Natural killer cell treated with Interleukin-12 subunit alpha and Interleukin-12 subunit beta and Interleukin-15 and Interleukin-18, amount 100 ng/mL, for 72 hours (primary cell): ENCODE measurements at regions not wholly inside any gene's neighbourhood (a gene's known extent, or its start where the extent isn't known, plus 50 kb on each side); places are given as distances from the start of the nearest gene placed in this dataset.
"Not testable (repeated sequence)": the region's sequence is repeated elsewhere in the genome, so short reads cannot be mapped to it uniquely, and the experiment has no call there.

Source experiments
- ATAC-seq, 2 donors: fragments of 150-1000 bp; cut with Tn5 transposase in 1 of 2; sonication (Bioruptor Pico), chemical (Tn5 transposase) in 1 of 2; 2 replicates each; pipeline ENCODE4 v1.10.0; 2021
- DNase-seq: peaks from one replicate; pipeline ENCODE4 v3.0.0; 2022; ENCODE audit warnings: low spot score
- H3K27ac Mint-ChIP-seq, 2 donors: 1 replicate in 1 of 2; 2 replicates in 1 of 2; pipeline ENCODE4 v1.8.0; 2022; ENCODE audit warnings: mixed read lengths in 2 of 2, mild to moderate bottlenecking in 1 of 2, moderate library complexity in 1 of 2
- H3K27me3 Mint-ChIP-seq, 2 donors: 1 replicate in 1 of 2; 2 replicates in 1 of 2; pipeline ENCODE4 v1.8.0; 2022; ENCODE audit warnings: mixed read lengths in 2 of 2
- H3K36me3 Mint-ChIP-seq: one replicate; pipeline ENCODE4 v1.8.0; 2022; ENCODE audit warnings: mixed read lengths
- H3K4me1 Mint-ChIP-seq, 2 donors: 1 replicate in 1 of 2; 2 replicates in 1 of 2; pipeline ENCODE4 v1.8.0; 2022; ENCODE audit warnings: low read depth in 2 of 2, mixed read lengths in 2 of 2, mild to moderate bottlenecking in 1 of 2
- H3K4me3 Mint-ChIP-seq: one replicate; pipeline ENCODE4 v1.8.0; 2022; ENCODE audit warnings: mixed read lengths
- H3K9me3 Mint-ChIP-seq: 2 replicates; pipeline ENCODE4 v1.8.0; 2022; ENCODE audit warnings: mixed read lengths

- Mint-ChIP-seq H3K36me3 (no peaks in the 10 kb centered on the region), H3K4me3 (no peak overlapping the region), H3K4me1 (no peaks in the 10 kb centered on the region), H3K27me3 (no peaks in the 10 kb centered on the region), H3K27ac (no peak overlapping the region), H3K9me3 (no peaks in the 10 kb centered on the region)
- no peak for DNase-seq
- no peak for ATAC-seq
Measured at GRCh38 chr6:115873901-115874300, 186.8 kb downstream of the FRK start.

- DNase-seq: no peak
- Mint-ChIP-seq H3K27me3 (no peaks in the 10 kb centered on the region), H3K9me3 (peaks cover 13% of the 10 kb centered on the region), H3K27ac (no peak overlapping the region), H3K4me1 (no peaks in the 10 kb centered on the region), H3K36me3 (no peaks in the 10 kb centered on the region), H3K4me3 (no peak overlapping the region)
- ATAC-seq: no peak
Measured at GRCh38 chr6:115870464-115870863, 190.2 kb downstream of the FRK start.

- DNase-seq (no peak), ATAC-seq (no peak)
- Mint-ChIP-seq H3K4me1 (no peaks in the 10 kb centered on the region), H3K4me3 (no peak overlapping the region), H3K27me3 (no peaks in the 10 kb centered on the region), H3K9me3 (peaks cover 13% of the 10 kb centered on the region), H3K36me3 (no peaks in the 10 kb centered on the region), H3K27ac (no peak overlapping the region)
Measured at GRCh38 chr6:115865914-115866313, 194.8 kb downstream of the FRK start.

- Mint-ChIP-seq H3K9me3 (peaks cover 19% of the 10 kb centered on the region), H3K36me3 (no peaks in the 10 kb centered on the region), H3K4me1 (no peaks in the 10 kb centered on the region), H3K4me3 (no peak overlapping the region), H3K27ac (no peak overlapping the region), H3K27me3 (no peaks in the 10 kb centered on the region)
- ATAC-seq (no peak), DNase-seq (no peak)
Measured at GRCh38 chr6:115863211-115863610, 197.5 kb downstream of the FRK start.

GRCh38 chr6:115861658-115862057 is 199.0 kb downstream of the FRK start:
- DNase-seq, H3K27me3 Mint-ChIP-seq, H3K27ac Mint-ChIP-seq, H3K4me1 Mint-ChIP-seq, H3K36me3 Mint-ChIP-seq, H3K4me3 Mint-ChIP-seq, ATAC-seq: not testable (repeated sequence)
- H3K9me3 Mint-ChIP-seq: peaks cover 19% of the 10 kb centered on the region

- H3K27ac Mint-ChIP-seq, ATAC-seq, H3K27me3 Mint-ChIP-seq, H3K4me1 Mint-ChIP-seq, H3K36me3 Mint-ChIP-seq, DNase-seq, H3K4me3 Mint-ChIP-seq: not testable (repeated sequence)
- H3K9me3 Mint-ChIP-seq: peaks cover 22% of the 10 kb centered on the region
Measured at GRCh38 chr6:115859577-115859976, 201.1 kb downstream of the FRK start.

- peaks cover 7% of the 10 kb centered on the region for H3K36me3 Mint-ChIP-seq
- no peak overlapping the region for H3K27ac Mint-ChIP-seq
- H3K9me3 Mint-ChIP-seq: peaks cover 31% of the 10 kb centered on the region
- ATAC-seq (no peak), DNase-seq (no peak)
- H3K4me1 Mint-ChIP-seq: no peaks in the 10 kb centered on the region
- no peak overlapping the region for H3K4me3 Mint-ChIP-seq
- H3K27me3 Mint-ChIP-seq: no peaks in the 10 kb centered on the region
Measured at GRCh38 chr6:115854866-115855665, 205.6 kb downstream of the FRK start.

GRCh38 chr6:115847671-115848070 is 213.0 kb downstream of the FRK start:
- Mint-ChIP-seq H3K36me3 (no peaks in the 10 kb centered on the region), H3K4me1 (no peaks in the 10 kb centered on the region), H3K27ac (no peak overlapping the region), H3K27me3 (no peaks in the 10 kb centered on the region), H3K4me3 (no peak overlapping the region), H3K9me3 (peaks cover 17% of the 10 kb centered on the region)
- ATAC-seq (no peak), DNase-seq (no peak)

GRCh38 chr6:115843945-115844344 is 216.7 kb downstream of the FRK start:
- Mint-ChIP-seq H3K27ac (no peak overlapping the region), H3K4me1 (no peaks in the 10 kb centered on the region), H3K9me3 (peaks cover 14% of the 10 kb centered on the region), H3K4me3 (no peak overlapping the region), H3K36me3 (no peaks in the 10 kb centered on the region), H3K27me3 (no peaks in the 10 kb centered on the region)
- DNase-seq (no peak), ATAC-seq (no peak)

- Mint-ChIP-seq H3K27ac (no peak overlapping the region), H3K36me3 (no peaks in the 10 kb centered on the region), H3K9me3 (peaks cover 11% of the 10 kb centered on the region), H3K4me3 (no peak overlapping the region), H3K27me3 (no peaks in the 10 kb centered on the region), H3K4me1 (no peaks in the 10 kb centered on the region)
- DNase-seq (no peak), ATAC-seq (no peak)
Measured at GRCh38 chr6:115842338-115842737, 218.4 kb downstream of the FRK start.

- Mint-ChIP-seq H3K4me1 (no peaks in the 10 kb centered on the region), H3K4me3 (no peak overlapping the region)
Measured at GRCh38 chr6:115839583-115840181, 221.0 kb downstream of the FRK start.

GRCh38 chr6:115838763-115839401 is 221.8 kb downstream of the FRK start:
- H3K4me3 Mint-ChIP-seq: no peak overlapping the region
- DNase-seq: no peak
- no peaks in the 10 kb centered on the region for H3K27me3 Mint-ChIP-seq
- no peak overlapping the region for H3K27ac Mint-ChIP-seq
- peaks cover 11% of the 10 kb centered on the region for H3K9me3 Mint-ChIP-seq
- no peaks in the 10 kb centered on the region for H3K36me3 Mint-ChIP-seq
- no peaks in the 10 kb centered on the region for H3K4me1 Mint-ChIP-seq
- no peak for ATAC-seq

More at GRCh38 chr6:115839583-115840181, 221.0 kb downstream of the FRK start:
- no peak for ATAC-seq
- Mint-ChIP-seq H3K27ac (no peak overlapping the region), H3K9me3 (peaks cover 17% of the 10 kb centered on the region), H3K36me3 (no peaks in the 10 kb centered on the region), H3K27me3 (no peaks in the 10 kb centered on the region)
- no peak for DNase-seq

GRCh38 chr6:115838216-115838615 is 222.5 kb downstream of the FRK start:
- Mint-ChIP-seq H3K27me3 (no peaks in the 10 kb centered on the region), H3K9me3 (peaks cover 7% of the 10 kb centered on the region), H3K36me3 (no peaks in the 10 kb centered on the region), H3K4me3 (no peak overlapping the region), H3K4me1 (no peaks in the 10 kb centered on the region), H3K27ac (no peak overlapping the region)
- ATAC-seq (no peak), DNase-seq (no peak)

- not testable (repeated sequence) for H3K36me3 Mint-ChIP-seq, H3K4me1 Mint-ChIP-seq, H3K9me3 Mint-ChIP-seq, H3K4me3 Mint-ChIP-seq, H3K27me3 Mint-ChIP-seq, H3K27ac Mint-ChIP-seq, DNase-seq, ATAC-seq
Measured at GRCh38 chr6:115836374-115836773, 224.3 kb downstream of the FRK start.
